H1 (cell line): ENCODE measurements at regions not wholly inside any gene's neighbourhood (a gene's known extent, or its start where the extent isn't known, plus 50 kb on each side); places are given as distances from the start of the nearest gene placed in this dataset.

Experiments
- CTCF ChIA-PET: fragments of 300-600 bp; sonication (Branson Sonifier 250); formaldehyde crosslinking; loops from one replicate; lab custom pipeline; 2021; ENCODE audit not compliant: partially characterized antibody; lab: Charles Lee
- POLR2A ChIA-PET: fragments of 300-600 bp; sonication (Branson Sonifier 250); formaldehyde crosslinking; loops from one replicate; lab custom pipeline; 2021; ENCODE audit warnings: inconsistent platforms; ENCODE audit not compliant: partially characterized antibody; lab: Charles Lee
- DNase-seq, 2 experiments: peaks; one replicate each; pipeline versions ENCODE4 v3.0.0 to v3.0.0-alpha.2; 2010 to 2022; ENCODE audit warnings: low spot score in 2 of 2, low read depth in 1 of 2, mixed read lengths in 1 of 2
- FAIRE-seq: peaks from 2 replicates; lab custom pipeline; 2011; peaks lifted over from hg19 to GRCh38; lab: Jason Lieb, UNC
- H2AFZ ChIP-seq: 2 replicates; pipeline ENCODE4 v1.8.1; 2012; ENCODE audit warnings: low read length, inconsistent platforms
- H2AK5ac ChIP-seq: 2 replicates; pipeline ENCODE4 v1.6.1; 2013; ENCODE audit warnings: low read depth, low read length
- H2BK120ac ChIP-seq: replicated peaks from 2 replicates; pipeline ENCODE3; 2013; ENCODE audit warnings: low read depth, low read length, inconsistent platforms
- H2BK12ac ChIP-seq: 2 replicates; pipeline ENCODE4 v1.6.1; 2013; ENCODE audit warnings: low read depth, low read length
- H2BK15ac ChIP-seq: 2 replicates; pipeline ENCODE4 v1.6.1; 2013; ENCODE audit warnings: low read length
- H2BK20ac ChIP-seq: 2 replicates; pipeline ENCODE4 v1.6.1; 2013; ENCODE audit warnings: low read length
- H2BK5ac ChIP-seq: 2 replicates; pipeline ENCODE4 v1.6.1; 2013; ENCODE audit warnings: low read depth, low read length
- H3K14ac ChIP-seq: 2 replicates; pipeline ENCODE4 v1.6.1; 2013; ENCODE audit warnings: inconsistent platforms; ENCODE audit not compliant: insufficient read length
- H3K18ac ChIP-seq: 2 replicates; pipeline ENCODE4 v1.6.1; 2013; ENCODE audit warnings: low read length; ENCODE audit errors: extremely low read depth
- H3K23ac ChIP-seq: 2 replicates; pipeline ENCODE4 v1.6.1; 2013; ENCODE audit warnings: inconsistent platforms; ENCODE audit not compliant: insufficient read length
- H3K23me2 ChIP-seq: 2 replicates; pipeline ENCODE4 v1.6.1; 2013; ENCODE audit warnings: low read depth, low read length
- H3K27ac ChIP-seq: 2 replicates; pipeline ENCODE4 v1.6.1; 2011; ENCODE audit warnings: low read depth, low read length, inconsistent platforms
- H3K27me3 ChIP-seq, 4 experiments: replicated peaks in 1 of 4; 1 replicate in 1 of 4; 2 replicates in 3 of 4; pipeline versions ENCODE4 v1.6.1 to v1.8.1; 2011 to 2013; ENCODE audit warnings: low read length in 3 of 4, mild to moderate bottlenecking in 3 of 4, inconsistent platforms in 2 of 4, mixed read lengths in 2 of 4, moderate library complexity in 1 of 4; ENCODE audit not compliant: control insufficient read depth in 3 of 4, insufficient read depth in 3 of 4; ENCODE audit errors: extremely low read depth in 1 of 4
- H3K36me3 ChIP-seq, 4 experiments: 2 replicates each; pipeline versions ENCODE4 v1.6.1 to v1.8.1; 2011 to 2013; ENCODE audit warnings: mild to moderate bottlenecking in 4 of 4, low read length in 3 of 4, moderate library complexity in 2 of 4, control low read depth in 1 of 4, inconsistent platforms in 1 of 4; ENCODE audit not compliant: insufficient read depth in 4 of 4, control insufficient read depth in 2 of 4
- H3K4ac ChIP-seq: replicated peaks from 2 replicates; pipeline ENCODE3; 2013; ENCODE audit warnings: low read length, low read depth, mixed read lengths, inconsistent platforms; ENCODE audit not compliant: insufficient read length
- H3K4me1 ChIP-seq, 4 experiments: replicated peaks in 1 of 4; 1 replicate in 1 of 4; 2 replicates in 3 of 4; pipeline versions ENCODE4 v1.6.1 to v1.8.1; 2011 to 2013; ENCODE audit warnings: low read length in 3 of 4, inconsistent platforms in 2 of 4, mixed read lengths in 1 of 4; ENCODE audit not compliant: insufficient read depth in 4 of 4, control insufficient read depth in 3 of 4
- H3K4me2 ChIP-seq, 2 experiments: 2 replicates each; pipeline versions ENCODE4 v1.6.1 to v1.8.1; 2011 to 2013; ENCODE audit warnings: low read depth in 2 of 2, low read length in 2 of 2, control low read depth in 1 of 2, inconsistent platforms in 1 of 2, mild to moderate bottlenecking in 1 of 2; ENCODE audit not compliant: insufficient read depth in 1 of 2
- H3K4me3 ChIP-seq, 4 experiments: fragments of 200-600, 300-600 bp in 1 of 4; sonication (generic), shearing (Covaris generic), sonication (Bioruptor Twin) in 1 of 4; 2 replicates each; pipeline versions ENCODE4 v1.5.1 to v1.8.1; 2011 to 2016; ENCODE audit warnings: low read length in 4 of 4, low read depth in 3 of 4, control low read depth in 2 of 4, inconsistent platforms in 2 of 4, mild to moderate bottlenecking in 2 of 4, mixed read lengths in 1 of 4, moderate library complexity in 1 of 4; ENCODE audit not compliant: insufficient read depth in 2 of 4; ENCODE audit errors: extremely low read depth in 1 of 4
- H3K56ac ChIP-seq: replicated peaks from 2 replicates; pipeline ENCODE3; 2013; ENCODE audit warnings: low read depth, mild to moderate bottlenecking, mixed read lengths, low read length, inconsistent platforms; ENCODE audit not compliant: insufficient read length
- H3K79me1 ChIP-seq: 2 replicates; pipeline ENCODE4 v1.6.1; 2013; ENCODE audit warnings: low read depth, low read length, control low read depth
- H3K79me2 ChIP-seq, 2 experiments: 2 replicates each; pipeline versions ENCODE4 v1.6.1 to v1.8.1; 2012 to 2013; ENCODE audit warnings: low read length in 2 of 2, mild to moderate bottlenecking in 2 of 2, inconsistent platforms in 1 of 2; ENCODE audit not compliant: insufficient read depth in 2 of 2, control insufficient read depth in 1 of 2
- H3K9ac ChIP-seq, 4 experiments: replicated peaks in 1 of 4; 1 replicate in 1 of 4; 2 replicates in 3 of 4; pipeline versions ENCODE4 v1.6.1 to v1.8.1; 2011 to 2013; ENCODE audit warnings: low read depth in 3 of 4, low read length in 3 of 4, control low read depth in 2 of 4, mild to moderate bottlenecking in 2 of 4, moderate library complexity in 2 of 4, inconsistent platforms in 1 of 4; ENCODE audit errors: extremely low read depth in 1 of 4
- H3K9me3 ChIP-seq, 2 experiments: 2 replicates each; pipeline versions ENCODE4 v1.6.1 to v1.8.1; 2012 to 2013; ENCODE audit warnings: mild to moderate bottlenecking in 2 of 2, moderate library complexity in 2 of 2, control low read depth in 1 of 2, inconsistent platforms in 1 of 2, low read depth in 1 of 2, low read length in 1 of 2, mixed read lengths in 1 of 2; ENCODE audit not compliant: insufficient read depth in 2 of 2
- H4K20me1 ChIP-seq, 2 experiments: replicated peaks in 1 of 2; 2 replicates each; pipeline versions ENCODE3 to v1.8.1; 2011 to 2013; ENCODE audit warnings: inconsistent platforms in 2 of 2, low read length in 2 of 2, mild to moderate bottlenecking in 1 of 2; ENCODE audit not compliant: insufficient read depth in 2 of 2, control insufficient read depth in 1 of 2
- H4K5ac ChIP-seq: 2 replicates; pipeline ENCODE4 v1.6.1; 2013; ENCODE audit warnings: low read length, low read depth, mixed read lengths, inconsistent platforms; ENCODE audit not compliant: insufficient read length
- H4K8ac ChIP-seq: 2 replicates; pipeline ENCODE4 v1.8.0; 2013; ENCODE audit warnings: mild to moderate bottlenecking, moderate library complexity, low read length, inconsistent platforms; ENCODE audit not compliant: insufficient read depth; ENCODE audit errors: extremely low read depth
- H4K91ac ChIP-seq: replicated peaks from 2 replicates; pipeline ENCODE3; 2013; ENCODE audit warnings: low read length, mixed read lengths, inconsistent platforms; ENCODE audit not compliant: insufficient read length
- ASH2L ChIP-seq: fragments of 200-600, 300-600 bp; sonication (generic); IDR thresholded peaks from one replicate; pipeline ENCODE4 v1.7.1; 2017; ENCODE audit warnings: low read length
- CHD2 ChIP-seq: IDR thresholded peaks from 2 replicates; pipeline ENCODE4 v1.6.1; 2012; ENCODE audit warnings: low read length, improper control_type of control experiment
- GABPA ChIP-seq: IDR thresholded peaks from 2 replicates; pipeline ENCODE4 v1.6.1; 2011; ENCODE audit warnings: mild to moderate bottlenecking, low read length, moderate library complexity, borderline replicate concordance; ENCODE audit not compliant: insufficient read depth
- JUN ChIP-seq: IDR thresholded peaks from 2 replicates; pipeline ENCODE4 v1.6.1; 2011; ENCODE audit warnings: low read depth, mild to moderate bottlenecking, improper control_type of control experiment, low read length
- KDM1A ChIP-seq: fragments of 200-600, 300-600 bp; sonication (generic); IDR thresholded peaks from 2 replicates; pipeline ENCODE4 v1.7.1; 2016; ENCODE audit warnings: mild to moderate bottlenecking, low read length, borderline replicate concordance
- NRF1 ChIP-seq: IDR thresholded peaks from 2 replicates; pipeline ENCODE4 v1.6.1; 2011; ENCODE audit warnings: mild to moderate bottlenecking, low read depth, low read length, improper control_type of control experiment
- PHF8 ChIP-seq: fragments of 200-600 bp; sonication (generic); conservative IDR thresholded peaks from 2 replicates; pipeline ENCODE4 v1.7.1; 2012; ENCODE audit warnings: low read depth, mild to moderate bottlenecking, inconsistent platforms, low read length, moderate library complexity
- RAD21 ChIP-seq, 2 experiments: IDR thresholded peaks in 1 of 2; conservative IDR thresholded peaks in 1 of 2; 2 replicates each; pipeline ENCODE4 v1.6.1; 2011; ENCODE audit warnings: low read depth in 2 of 2, low read length in 2 of 2, improper control_type of control experiment in 1 of 2, inconsistent platforms in 1 of 2, mild to moderate bottlenecking in 1 of 2, moderate library complexity in 1 of 2
- RNF2 ChIP-seq: fragments of 200-900, 300-1000 bp; sonication (generic); IDR thresholded peaks from 2 replicates; pipeline ENCODE4 v1.7.1; 2016; ENCODE audit warnings: borderline replicate concordance, low read depth, mild to moderate bottlenecking, antibody characterized with exemption, low read length; ENCODE audit not compliant: poor library complexity, severe bottlenecking; ENCODE audit errors: missing control alignments
- SAP30 ChIP-seq: fragments of 300-600 bp; sonication (generic); IDR thresholded peaks from 2 replicates; pipeline ENCODE4 v1.7.1; 2012; ENCODE audit warnings: low read length, moderate library complexity, mild to moderate bottlenecking, inconsistent platforms; ENCODE audit not compliant: insufficient read depth, insufficient replicate concordance
- SIN3A ChIP-seq, 2 experiments: IDR thresholded peaks in 1 of 2; conservative IDR thresholded peaks in 1 of 2; 2 replicates each; pipeline ENCODE4 v1.6.1; 2011 to 2012; ENCODE audit warnings: low read length in 2 of 2, improper control_type of control experiment in 1 of 2, low read depth in 1 of 2, mild to moderate bottlenecking in 1 of 2
- WGBS, 2 experiments: shearing (Covaris generic) in 1 of 2; methylation state at CpG; one replicate each; pipeline versions ENCODE4 v1.1.6 to v1.1.7; 2013 to 2015; ENCODE audit warnings: low lambda C conversion rate in 2 of 2, mixed read lengths in 2 of 2, inconsistent platforms in 1 of 2, low coverage in 1 of 2, missing lambda C conversion rate in 1 of 2; ENCODE audit not compliant: insufficient replicate concordance in 2 of 2, insufficient coverage in 1 of 2, insufficient read length in 1 of 2; ENCODE audit errors: extremely low coverage in 1 of 2, missing lambda C conversion rate in 1 of 2; 5-methylcytosine and 5-hydroxymethylcytosine counted together
- TF ChIP-seq, protein P1 (sequence below): IDR thresholded peaks from 2 replicates; pipeline ENCODE4 v1.6.1; 2011; ENCODE audit warnings: low read length, improper control_type of control experiment

DNA sequence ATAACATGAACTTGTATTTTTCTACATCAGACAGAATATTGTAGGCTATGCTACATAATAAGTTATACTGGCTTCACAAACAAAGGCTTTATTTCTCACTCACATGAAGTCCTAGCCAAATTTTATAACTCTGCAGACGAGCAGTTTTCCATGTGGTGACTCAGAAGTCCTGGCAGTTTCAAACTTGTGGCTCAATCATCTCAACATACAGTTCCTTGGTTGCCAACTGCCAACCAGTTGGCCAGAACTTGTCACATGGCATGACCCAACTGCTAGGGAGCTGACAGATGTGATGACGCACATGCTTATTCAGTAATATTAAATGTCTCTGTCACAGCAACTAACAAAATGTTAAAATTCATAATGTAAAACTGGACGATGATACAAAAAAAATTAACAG lies 63.8 kb upstream of the ZC3H15 start:
- Histone ChIP-seq H3K79me1 (no peaks in the 10 kb centered on the region), H2BK120ac (no peak overlapping the region), H3K18ac (no peak overlapping the region), H2BK12ac (no peak overlapping the region), H2BK5ac (no peak overlapping the region), H3K36me3 (no peaks in the 10 kb centered on the region), H4K20me1 (no peaks in the 10 kb centered on the region), H3K79me2 (no peaks in the 10 kb centered on the region), H2BK15ac (no peak overlapping the region), H3K27ac (no peak overlapping the region), H3K4me3 (no peak overlapping the region), H2BK20ac (no peak overlapping the region), H3K4ac (no peak overlapping the region), H3K4me2 (no peak overlapping the region), H4K91ac (no peak overlapping the region), H3K9ac (no peak overlapping the region), H4K5ac (no peak overlapping the region), H4K8ac (no peak overlapping the region), H3K9me3 (no peaks in the 10 kb centered on the region), H3K14ac (no peak overlapping the region), H3K23ac (no peak overlapping the region), H3K56ac (no peak overlapping the region), H3K4me1 (0 out of 7 replicates have a peak, but pooled peaks cover 0 to 2% (median 0%) of the 10 kb centered on the region in 4 experiments), H3K23me2 (no peaks in the 10 kb centered on the region), H3K27me3 (no peaks in the 10 kb centered on the region), H2AFZ (no peak overlapping the region), H2AK5ac (no peak overlapping the region)
- ChIA-PET POLR2A (no interaction called here), CTCF (no interaction called here)
- TF ChIP-seq CHD2 (no peak), NRF1 (no peak), ASH2L (no peak), KDM1A (no peak), SAP30 (no peak), GABPA (no peak), SIN3A (conservative IDR thresholded peaks at IDR 0.05 in 1 of 2, IDR thresholded peaks at IDR 0.05 in 1 of 2; ENCODE audit: low read depth in 1 of 2, low read length in 2 of 2) (no peak), PHF8 (no peak), RNF2 (no peak), JUN (no peak), RAD21 (IDR thresholded peaks at IDR 0.05 in 1 of 2, conservative IDR thresholded peaks at IDR 0.05 in 1 of 2; ENCODE audit: low read depth in 2 of 2, low read length in 2 of 2) (no peak)
- TF ChIP-seq, protein P1, sequence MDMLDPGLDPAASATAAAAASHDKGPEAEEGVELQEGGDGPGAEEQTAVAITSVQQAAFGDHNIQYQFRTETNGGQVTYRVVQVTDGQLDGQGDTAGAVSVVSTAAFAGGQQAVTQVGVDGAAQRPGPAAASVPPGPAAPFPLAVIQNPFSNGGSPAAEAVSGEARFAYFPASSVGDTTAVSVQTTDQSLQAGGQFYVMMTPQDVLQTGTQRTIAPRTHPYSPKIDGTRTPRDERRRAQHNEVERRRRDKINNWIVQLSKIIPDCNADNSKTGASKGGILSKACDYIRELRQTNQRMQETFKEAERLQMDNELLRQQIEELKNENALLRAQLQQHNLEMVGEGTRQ = no peak
- DNase-seq (no peak), FAIRE-seq (no peak)
- 82% methylated on average over 3 of the region's 3 CpGs; no CpG with 5 or more reads in 1 of the 2 experiments for WGBS, 2 experiments
